HG03439 (cell line): ENCODE measurements at regions not wholly inside any gene's neighbourhood (a gene's known extent, or its start where the extent isn't known, plus 50 kb on each side); places are given as distances from the start of the nearest gene placed in this dataset.
"Not testable (repeated sequence)": the region's sequence is repeated elsewhere in the genome, so short reads cannot be mapped to it uniquely, and the experiment has no call there.

Experiments
- ATAC-seq: cut with Tn5 transposase; IDR thresholded peaks from one replicate; pipeline ENCODE4 v1.9.1; 2021; ENCODE audit warnings: mild to moderate bottlenecking, moderate library complexity; ENCODE audit not compliant: unreplicated experiment

DNA sequence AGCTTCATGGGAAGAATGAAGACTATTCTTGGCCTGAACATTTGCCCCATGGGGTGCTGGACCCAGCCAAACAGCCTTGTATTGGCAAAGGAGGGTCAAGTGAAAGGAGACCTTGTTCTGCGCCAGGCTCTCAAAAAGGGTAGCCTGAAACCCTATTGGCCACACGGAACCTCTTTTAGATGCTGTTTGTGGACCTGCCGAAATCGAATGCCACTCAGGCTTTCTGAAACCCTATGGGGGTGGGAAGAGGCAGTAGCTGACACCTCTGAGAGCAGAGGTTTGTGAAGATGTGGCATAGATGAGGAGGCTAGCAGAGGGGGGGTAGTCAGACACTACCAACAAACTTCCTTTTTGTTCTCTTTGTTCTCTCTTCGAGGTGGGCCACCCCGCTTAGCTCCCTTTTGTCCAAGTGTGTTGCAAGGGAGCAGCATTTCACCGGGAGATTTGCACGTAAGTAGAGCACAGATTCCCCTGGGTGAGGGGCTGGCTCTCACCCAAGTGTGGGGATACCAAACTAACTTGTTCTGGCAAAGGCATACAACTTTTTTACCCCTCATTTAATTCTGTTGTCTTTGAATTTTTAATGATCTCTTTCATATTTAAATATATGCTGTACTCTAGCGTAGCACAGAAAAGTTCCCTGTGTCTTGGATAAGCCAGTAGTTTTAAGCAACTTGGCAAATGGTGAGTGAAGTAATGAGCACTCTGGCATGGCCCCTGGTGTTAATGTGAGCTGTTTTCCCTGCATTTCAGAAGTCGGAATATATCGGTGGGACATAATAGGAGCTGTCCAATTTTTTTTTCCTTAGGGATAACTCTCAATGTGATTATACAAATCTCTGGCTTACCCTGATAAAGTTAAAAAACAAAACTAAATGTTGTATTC, 107.7 kb downstream of the SEPTIN7 start:
- no peak for ATAC-seq

DNA sequence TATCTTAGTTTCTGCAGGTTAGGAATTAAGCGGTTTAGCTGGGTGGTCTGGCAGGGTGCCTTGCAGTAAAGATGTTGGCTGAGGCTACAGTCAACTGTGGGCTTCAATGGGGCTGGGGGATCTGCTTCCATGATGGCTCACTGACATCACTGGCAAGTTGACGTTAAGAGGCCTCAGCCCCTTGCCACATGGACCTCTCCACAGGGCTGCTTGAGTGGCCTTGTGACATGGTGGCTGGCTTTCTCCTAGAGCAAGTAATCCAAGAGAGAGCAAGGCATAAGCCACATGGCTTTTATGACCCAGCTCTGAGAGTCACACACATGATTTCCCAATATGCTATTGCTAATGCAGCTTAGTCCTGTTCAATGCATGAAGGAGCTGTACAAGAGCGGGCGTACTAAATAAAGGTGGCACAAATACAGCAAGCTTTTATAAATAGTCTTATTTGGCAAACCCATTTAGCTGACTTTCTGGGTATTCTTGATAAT, 109.1 kb downstream of the SEPTIN7 start:
- ATAC-seq, result no peak

DNA sequence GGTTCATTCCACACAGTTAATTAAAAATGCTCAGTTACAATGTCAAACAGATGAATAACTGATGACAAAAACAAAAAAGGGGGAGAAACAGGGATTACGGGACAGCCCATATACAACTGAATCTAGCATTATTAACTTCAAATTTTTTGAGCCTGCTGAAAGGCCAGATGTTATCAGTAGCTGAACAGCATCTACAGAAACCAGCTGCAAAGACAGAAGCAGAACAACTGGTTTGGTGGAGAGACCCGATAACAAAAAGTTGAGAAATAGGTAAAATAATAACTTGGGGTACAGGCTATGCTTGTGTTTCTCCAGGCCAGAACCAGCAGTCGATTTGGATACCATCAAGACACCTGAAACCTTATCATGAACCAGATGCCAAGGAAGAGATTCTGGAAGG, 109.8 kb downstream of the SEPTIN7 start:
- not testable (repeated sequence) for ATAC-seq

DNA sequence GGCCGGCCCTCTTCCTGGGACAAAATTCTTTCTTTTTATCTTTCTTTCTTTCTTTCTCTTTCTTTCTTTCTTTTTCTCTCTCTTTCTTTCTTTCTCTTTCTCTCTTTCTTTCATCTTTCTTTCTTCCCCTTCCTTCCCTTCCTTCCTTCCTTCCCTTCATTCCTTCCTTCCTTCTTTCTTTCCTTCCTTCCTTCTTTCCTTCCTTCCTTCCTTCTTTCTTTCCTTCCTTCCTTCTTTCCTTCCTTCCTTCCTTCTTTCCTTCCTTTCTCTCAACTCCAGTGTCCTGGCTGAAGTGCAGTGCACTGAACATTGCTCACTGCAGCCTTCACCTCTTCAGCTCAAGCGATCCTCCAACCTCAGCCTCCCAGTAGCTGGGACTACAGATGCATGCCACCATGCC, 112.5 kb downstream of the SEPTIN7 start:
- not testable (repeated sequence) for ATAC-seq

DNA sequence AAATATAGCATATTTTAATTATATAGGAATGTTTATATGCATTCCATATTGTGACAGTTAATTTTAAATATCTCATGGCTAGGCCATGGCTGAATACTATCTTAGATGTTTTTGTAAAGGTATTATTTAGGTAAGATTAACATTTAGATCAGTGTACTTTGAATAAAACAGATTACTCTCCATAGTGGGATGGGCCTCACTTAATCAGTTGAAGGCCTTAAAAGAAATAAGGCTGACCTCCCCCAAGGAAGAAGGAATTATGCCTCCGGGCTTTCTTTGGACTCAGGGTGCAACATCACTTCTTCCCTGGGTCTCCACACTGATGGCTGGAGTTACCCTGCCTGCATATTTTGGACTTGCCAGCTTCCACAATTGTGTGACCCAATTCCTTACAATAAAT, 113.4 kb downstream of the SEPTIN7 start:
- not testable (repeated sequence) for ATAC-seq

DNA sequence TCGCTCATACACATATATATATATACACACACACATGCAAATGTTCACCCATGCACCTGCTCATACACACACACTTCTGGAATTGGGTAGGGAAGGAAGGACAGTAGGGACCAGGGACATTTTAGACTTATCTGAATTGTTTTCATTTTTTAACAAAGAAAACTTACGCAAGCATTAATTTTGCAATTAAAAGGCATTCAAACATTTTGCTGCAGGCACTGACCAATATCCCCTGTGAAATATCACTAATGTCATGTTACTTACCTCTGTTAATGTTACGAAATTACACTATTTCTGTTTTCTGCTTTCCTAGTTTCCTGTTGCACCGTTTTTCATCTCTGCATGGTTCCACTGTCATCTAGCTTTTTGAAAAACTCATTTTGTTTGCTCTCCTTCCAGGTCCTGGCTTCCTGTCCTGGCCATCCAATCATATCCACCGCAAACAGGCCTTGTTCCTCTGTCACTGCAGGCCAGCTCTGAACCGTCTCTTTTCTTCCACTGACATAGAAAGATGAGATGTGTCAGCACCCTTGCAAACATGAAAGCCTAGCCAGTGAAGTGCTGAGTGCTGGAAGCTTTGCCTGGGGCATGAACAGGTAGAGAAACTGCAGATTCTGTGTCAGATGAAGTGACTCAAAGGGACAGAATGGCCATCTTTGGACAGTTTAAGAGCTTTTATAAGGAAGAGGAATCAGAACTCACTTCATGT, 114.5 kb downstream of the SEPTIN7 start:
- not testable (repeated sequence) for ATAC-seq

DNA sequence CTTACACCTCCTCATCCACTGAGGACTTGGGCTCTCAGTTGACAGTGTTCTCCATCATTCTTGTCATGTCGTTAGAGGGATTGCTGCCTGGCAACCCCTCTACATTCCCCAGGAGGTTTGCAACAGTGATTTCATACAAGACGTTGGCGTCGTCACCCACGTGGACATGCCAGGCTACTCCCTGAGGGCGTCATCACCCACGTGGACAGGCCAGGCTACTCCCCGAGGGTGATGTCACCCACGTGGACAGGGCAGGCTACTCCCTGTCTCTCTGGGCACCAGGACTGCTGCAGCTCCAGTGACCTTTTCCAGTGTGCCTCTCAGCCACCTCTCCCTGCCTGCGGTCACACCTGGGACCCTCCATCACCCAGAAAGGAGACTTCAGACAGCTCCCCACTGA, 117.4 kb downstream of the SEPTIN7 start:
- not testable (repeated sequence) for ATAC-seq

DNA sequence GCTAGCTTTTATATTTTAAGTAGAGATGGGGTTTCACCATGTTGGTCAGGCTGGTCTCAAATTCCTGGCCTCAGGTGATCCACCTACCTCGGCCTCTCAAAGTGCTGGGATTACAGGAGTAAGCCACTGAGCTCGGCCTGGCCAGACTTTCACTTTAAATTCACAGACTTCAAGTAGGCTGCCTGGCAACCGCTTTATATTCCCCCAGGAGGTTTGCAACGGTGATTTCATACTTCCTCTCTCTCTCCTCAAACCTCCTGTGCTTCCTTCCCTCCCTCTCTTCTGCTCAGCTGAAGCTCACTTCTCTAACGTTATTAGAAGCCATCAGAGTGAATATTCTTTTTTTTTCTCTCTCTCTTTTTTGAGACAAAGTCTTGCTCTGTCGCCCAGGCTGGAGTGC, 118.8 kb downstream of the SEPTIN7 start:
- not testable (repeated sequence) for ATAC-seq

DNA sequence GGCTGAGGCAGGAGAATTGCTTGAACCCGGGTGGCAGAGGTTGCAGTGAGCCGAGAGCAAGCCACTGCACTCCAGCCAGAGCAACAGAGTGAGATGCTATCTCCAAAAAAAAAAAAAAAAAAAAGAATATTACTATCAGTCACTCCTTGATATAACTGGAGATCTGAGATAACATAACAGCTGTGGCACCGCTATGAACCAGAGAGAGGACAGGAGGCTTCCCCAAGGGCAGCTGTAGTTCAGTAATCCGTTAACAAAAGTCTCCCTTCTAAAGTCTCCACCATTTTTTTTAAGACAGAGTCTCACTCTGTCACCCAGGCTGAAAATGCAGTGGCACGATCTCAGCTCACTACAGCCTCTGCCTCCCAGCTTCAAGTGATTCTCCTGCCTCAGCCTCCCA, 120.5 kb downstream of the SEPTIN7 start:
- ATAC-seq, result not testable (repeated sequence)

DNA sequence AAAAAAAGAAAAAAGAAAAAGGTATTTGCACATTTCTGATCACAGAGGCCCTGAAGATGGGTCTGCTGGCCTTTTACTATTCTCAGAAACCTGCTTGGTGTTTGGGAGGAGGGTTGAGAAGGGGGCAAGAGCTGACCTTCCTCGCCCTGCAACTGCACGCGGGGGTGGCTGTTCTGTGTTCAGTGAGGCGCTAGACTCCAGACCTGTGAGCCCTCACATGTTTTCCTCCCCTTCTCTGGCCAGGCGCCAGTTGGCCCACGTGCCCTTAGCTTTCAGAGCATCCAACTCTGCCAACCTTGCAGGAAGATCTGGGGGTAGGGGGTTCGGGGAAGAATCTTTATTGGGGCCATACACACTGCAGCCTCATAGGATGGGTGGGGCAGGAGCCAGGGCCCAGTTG, 123.8 kb downstream of the SEPTIN7 start:
- ATAC-seq, result not testable (repeated sequence)

DNA sequence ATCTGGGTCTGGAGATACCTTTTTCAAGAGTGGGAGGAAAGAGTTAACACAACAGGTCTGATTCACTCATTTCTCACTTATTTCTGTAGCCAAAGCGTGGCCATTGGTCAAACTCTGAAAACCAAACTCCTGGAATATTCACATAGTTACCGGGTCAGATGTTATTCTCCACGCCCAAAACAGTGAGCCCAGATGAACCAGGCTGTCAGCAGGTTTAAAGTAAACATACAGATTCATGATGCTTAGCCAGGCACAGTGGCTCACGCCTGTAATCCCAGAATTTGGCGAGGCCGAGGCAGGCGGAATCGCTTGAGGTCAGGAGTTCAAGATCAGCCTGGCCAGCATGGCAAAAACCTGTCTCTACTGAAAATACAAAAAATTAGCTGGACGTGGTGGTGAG, 126.1 kb downstream of the SEPTIN7 start:
- ATAC-seq, result not testable (repeated sequence)

DNA sequence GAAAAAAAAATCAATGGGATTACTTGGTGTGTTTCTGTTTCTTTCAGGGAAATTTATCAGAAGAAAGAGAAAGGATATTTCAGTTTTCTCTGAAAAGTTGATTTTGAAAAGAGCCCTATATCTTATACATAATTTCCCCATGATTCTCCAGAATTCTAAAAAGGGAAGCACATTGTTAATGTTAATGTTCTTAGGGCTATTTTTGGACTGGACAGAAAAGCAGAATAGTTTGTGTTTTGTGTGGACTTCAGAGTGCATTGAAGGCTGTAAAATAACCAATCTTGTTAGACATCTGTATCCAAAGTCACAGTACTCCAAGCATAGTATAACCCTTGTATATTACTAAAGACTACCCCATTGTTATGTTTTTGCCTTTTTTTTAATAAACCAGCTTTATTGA, 130.3 kb downstream of the SEPTIN7 start:
- not testable (repeated sequence) for ATAC-seq

DNA sequence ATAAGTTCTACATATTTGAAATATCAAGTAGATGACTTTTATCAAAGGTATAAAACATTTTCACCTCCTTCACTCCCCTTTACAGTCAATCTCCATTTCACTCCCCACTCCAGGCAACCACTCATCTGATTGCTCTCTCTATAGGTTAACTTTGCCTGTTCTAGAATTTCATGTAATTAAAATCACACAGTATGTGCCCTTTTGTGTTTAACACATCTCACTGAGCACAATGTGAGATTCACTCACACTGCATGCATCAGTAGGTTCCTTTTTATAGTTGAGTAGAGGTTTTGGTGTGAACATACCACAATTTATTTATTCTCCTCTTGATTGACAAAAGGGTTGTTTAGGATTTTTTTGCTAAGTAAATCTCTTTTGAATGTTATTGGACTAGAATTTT, 130.7 kb downstream of the SEPTIN7 start:
- not testable (repeated sequence) for ATAC-seq

DNA sequence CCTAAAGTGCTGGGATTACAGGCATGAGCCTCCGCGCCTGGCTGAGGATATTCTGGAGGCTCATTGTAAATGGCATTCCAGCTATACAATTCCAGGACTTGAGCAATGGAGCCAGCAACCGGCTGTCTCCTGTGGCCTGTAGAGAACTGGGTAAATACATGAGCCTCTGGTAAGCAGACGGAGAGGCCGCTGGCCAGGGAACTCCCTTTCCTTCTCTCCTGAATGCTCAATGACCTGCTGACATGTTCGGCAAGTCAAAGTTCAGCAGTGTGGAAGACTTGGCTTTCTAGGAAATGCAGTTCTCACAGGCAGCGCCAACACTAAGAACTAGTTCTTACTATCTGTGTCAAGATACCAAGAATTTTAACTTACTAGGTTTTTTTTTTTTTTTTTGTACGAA, 139.8 kb downstream of the SEPTIN7 start:
- ATAC-seq, result not testable (repeated sequence)

DNA sequence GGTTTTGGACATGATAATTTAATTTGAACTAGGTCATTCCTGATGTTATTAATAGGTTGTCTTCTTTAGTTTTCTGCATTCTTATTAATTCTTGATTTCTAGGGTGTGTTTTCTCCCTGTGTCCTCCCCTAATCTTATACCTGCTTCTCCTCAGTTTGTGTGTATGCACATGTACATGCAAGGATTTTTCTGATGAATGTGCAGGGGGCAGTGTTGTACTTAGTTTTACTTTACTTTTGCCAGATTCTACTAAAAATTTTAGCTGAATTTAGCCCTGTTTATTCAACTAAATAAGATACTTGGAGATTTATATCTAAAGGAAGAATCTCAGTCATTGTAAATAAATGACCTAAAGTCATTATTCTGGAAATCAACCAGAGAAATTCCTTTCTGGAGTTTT, 144.8 kb downstream of the SEPTIN7 start:
- not testable (repeated sequence) for ATAC-seq

DNA sequence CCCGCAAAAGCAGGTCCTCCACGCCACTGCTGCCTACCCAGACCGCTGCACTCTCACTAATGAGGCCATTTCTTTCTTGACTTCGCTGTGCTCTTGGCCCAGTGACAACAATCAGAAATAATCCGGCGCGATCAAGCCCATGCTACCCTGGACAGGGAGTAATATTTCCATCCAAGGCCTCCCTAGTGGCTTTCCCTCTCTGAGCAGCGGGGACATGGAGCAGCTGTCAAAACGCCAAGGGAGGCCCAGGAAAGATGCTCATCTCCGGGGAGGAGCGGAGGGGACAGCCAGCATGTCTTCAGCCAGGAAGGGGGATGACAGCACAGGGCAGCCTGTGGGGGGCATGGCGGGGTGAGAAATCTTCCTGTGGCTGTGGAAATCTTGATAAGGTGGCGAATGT, 154.9 kb downstream of the SEPTIN7 start:
- ATAC-seq, result not testable (repeated sequence)

DNA sequence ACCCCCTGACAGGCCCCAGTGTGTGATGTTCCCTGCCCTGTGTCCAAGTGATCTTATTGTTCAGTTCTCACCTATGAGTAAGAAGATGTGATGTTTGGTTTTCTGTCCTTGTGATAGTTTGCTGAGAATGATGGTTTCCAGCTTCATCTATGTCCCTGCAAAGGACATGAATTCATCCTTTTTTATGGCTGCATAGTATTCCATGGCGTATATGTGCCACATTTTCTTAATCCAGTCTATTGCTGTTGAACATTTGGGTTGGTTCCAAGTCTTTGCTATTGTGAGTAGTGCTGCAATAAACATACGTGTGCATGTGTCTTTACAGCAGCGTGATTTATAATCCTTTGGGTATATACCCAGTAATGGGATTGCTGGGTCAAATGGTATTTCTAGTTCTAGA, 156.1 kb downstream of the SEPTIN7 start:
- ATAC-seq, result not testable (repeated sequence)

DNA sequence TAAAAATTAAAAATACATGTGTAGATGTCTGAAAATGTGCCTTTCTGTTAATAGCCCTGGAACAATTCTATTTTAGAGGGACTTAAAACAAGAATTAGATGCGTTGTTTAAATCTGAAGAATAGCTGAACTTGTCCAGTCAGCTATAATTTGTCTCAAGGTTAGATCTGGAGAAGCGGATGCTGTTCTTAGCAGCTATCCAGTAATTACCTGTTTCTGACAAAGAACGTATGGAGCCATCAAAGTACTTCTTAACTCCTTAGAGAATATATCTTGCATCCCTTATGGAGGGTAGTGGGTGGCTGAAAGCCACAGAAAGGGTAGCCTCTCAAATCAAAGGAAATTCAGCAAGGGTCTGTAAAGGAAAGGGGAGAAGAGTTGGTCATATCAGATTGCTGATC, 160.4 kb downstream of the SEPTIN7 start:
- not testable (repeated sequence) for ATAC-seq

DNA sequence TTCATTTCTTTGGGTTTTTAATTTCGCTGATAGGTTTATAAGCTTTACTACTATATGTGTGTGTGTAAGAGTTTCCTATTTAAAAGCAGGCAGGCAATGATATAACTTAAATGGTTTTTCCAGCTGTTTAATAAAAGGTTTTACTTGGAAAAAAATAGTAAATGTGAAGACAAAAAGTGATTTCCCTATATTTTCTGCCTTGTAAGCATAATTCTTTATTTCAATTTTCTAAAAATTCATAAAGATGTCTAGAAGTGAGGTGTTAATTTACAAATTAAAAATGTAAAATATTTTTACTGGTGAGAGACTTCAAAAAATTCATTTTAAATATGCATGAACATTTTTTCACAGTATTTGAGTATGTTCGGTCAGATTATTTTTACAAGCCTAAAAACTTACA, 161.8 kb downstream of the SEPTIN7 start:
- ATAC-seq, result not testable (repeated sequence)

DNA sequence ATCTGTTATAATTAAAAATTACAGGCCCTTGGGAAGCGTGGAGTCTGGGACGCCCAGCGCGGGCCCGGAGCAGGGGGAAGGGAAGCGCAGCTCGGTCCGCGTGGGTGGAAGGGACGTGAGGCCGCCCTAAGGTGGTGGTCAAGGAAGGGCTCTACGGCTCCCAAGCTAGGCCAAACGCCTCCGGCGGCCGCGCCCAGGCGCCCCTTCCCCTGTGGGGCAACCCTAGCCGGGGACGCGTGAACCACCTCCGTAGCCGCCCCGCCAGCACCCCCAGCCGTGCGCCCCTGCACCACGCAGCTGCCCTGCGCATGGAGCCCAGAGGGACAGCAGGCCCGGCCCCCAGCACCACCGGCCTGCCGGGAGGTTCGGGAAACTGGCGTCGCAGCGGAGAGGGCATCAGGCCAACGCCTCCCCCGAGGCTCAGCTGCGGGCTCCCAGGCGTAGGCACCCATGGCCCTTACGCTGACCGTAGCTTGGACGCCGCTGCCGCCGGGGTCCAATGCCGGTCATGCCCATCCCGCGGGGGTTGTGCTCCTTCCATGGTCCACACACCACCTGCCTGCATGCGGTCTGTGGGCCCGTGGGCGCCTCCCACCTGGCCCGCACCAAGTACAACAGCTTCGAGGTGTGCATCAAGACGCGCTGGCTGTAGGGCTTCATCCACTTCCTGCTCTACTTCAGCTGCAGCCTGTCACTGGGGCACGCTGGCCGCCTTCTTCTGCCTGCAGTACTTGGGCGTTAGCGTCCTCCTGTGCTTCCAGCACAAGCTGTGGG, 166.7 kb downstream of the SEPTIN7 start:
- no peak for ATAC-seq
